Endothelial cell of umbilical vein (primary cell): ENCODE measurements at regions not wholly inside any gene's neighbourhood (a gene's known extent, or its start where the extent isn't known, plus 50 kb on each side); places are given as distances from the start of the nearest gene placed in this dataset.

ENCODE experiments used
- BruUV-seq: library from RNA; stranded (reverse); fragments of 400-500 nt; replicated peaks from 2 replicates; lab custom pipeline; 2021; lab: Mats Ljungman, UMichigan
- CTCF ChIA-PET: fragments of 300-600, 350-600 bp; sonication (Branson Sonifier 250); formaldehyde crosslinking; loops from one replicate; lab custom pipeline; 2021; ENCODE audit warnings: antibody characterized with exemption, inconsistent platforms; lab: Charles Lee
- POLR2A ChIA-PET: fragments of 300-600, 350-600 bp; sonication (Branson Sonifier 250); formaldehyde crosslinking; loops from one replicate; lab custom pipeline; 2021; ENCODE audit warnings: antibody characterized with exemption, inconsistent platforms; lab: Charles Lee
- DNase-seq: peaks from one replicate; pipeline ENCODE4 v3.0.0-alpha.2; 2011; ENCODE audit warnings: low read depth, low spot score
- FAIRE-seq: peaks from 2 replicates; lab custom pipeline; 2011; peaks lifted over from hg19 to GRCh38; lab: Jason Lieb, UNC
- H2AFZ ChIP-seq: 2 replicates; pipeline ENCODE4 v1.6.0; 2012; ENCODE audit warnings: low read depth, low read length, control low read depth, inconsistent platforms
- H3K27ac ChIP-seq: 2 replicates; pipeline ENCODE4 v1.5.1; 2011; ENCODE audit warnings: low read depth, mild to moderate bottlenecking, control low read depth, low read length, moderate library complexity; ENCODE audit not compliant: insufficient read depth
- H3K27me3 ChIP-seq, 2 experiments: 2 replicates each; pipeline versions ENCODE4 v1.6.0 to v1.6.1; 2011; ENCODE audit warnings: low read length in 2 of 2, mixed read lengths in 1 of 2; ENCODE audit not compliant: control insufficient read depth in 2 of 2, insufficient read depth in 2 of 2
- H3K36me3 ChIP-seq, 2 experiments: 2 replicates in 1 of 2; 3 replicates in 1 of 2; pipeline ENCODE4 v1.5.1; 2011; ENCODE audit warnings: low read length in 2 of 2, mild to moderate bottlenecking in 1 of 2, moderate library complexity in 1 of 2; ENCODE audit not compliant: control insufficient read depth in 2 of 2, insufficient read depth in 2 of 2; ENCODE audit errors: extremely low read depth in 1 of 2
- H3K4me1 ChIP-seq: 3 replicates; pipeline ENCODE4 v1.5.1; 2011; ENCODE audit warnings: mild to moderate bottlenecking, low read length; ENCODE audit not compliant: control insufficient read depth, insufficient read depth; ENCODE audit errors: extremely low read depth
- H3K4me2 ChIP-seq: 2 replicates; pipeline ENCODE4 v1.6.1; 2011; ENCODE audit warnings: low read length, control low read depth, mixed read lengths; ENCODE audit not compliant: insufficient read depth
- H3K4me3 ChIP-seq, 3 experiments: fragments of 200-600 bp in 1 of 3; sonication (generic), shearing (Covaris generic) in 1 of 3; replicated peaks in 1 of 3; 2 replicates each; pipeline ENCODE4 v1.5.1; 2011 to 2016; ENCODE audit warnings: control low read depth in 3 of 3, low read length in 3 of 3, mild to moderate bottlenecking in 2 of 3, inconsistent platforms in 1 of 3, low read depth in 1 of 3, moderate library complexity in 1 of 3; ENCODE audit not compliant: insufficient read depth in 1 of 3
- H3K79me2 ChIP-seq: 2 replicates; pipeline ENCODE4 v1.6.0; 2012; ENCODE audit warnings: low read length, inconsistent platforms; ENCODE audit not compliant: control insufficient read depth, insufficient read depth
- H3K9ac ChIP-seq: replicated peaks from 2 replicates; pipeline ENCODE3; 2011; ENCODE audit warnings: low read length, control low read depth; ENCODE audit not compliant: insufficient read depth; ENCODE audit errors: extremely low read depth
- H3K9me1 ChIP-seq: replicated peaks from 3 replicates; pipeline ENCODE4 v1.6.0; 2011; ENCODE audit warnings: mild to moderate bottlenecking, low read length; ENCODE audit not compliant: control insufficient read depth, insufficient read depth; ENCODE audit errors: extremely low read depth
- H3K9me3 ChIP-seq: replicated peaks from 2 replicates; pipeline ENCODE4 v1.5.1; 2012; ENCODE audit warnings: low read length, inconsistent platforms; ENCODE audit not compliant: control insufficient read depth, insufficient read depth
- H4K20me1 ChIP-seq: replicated peaks from 2 replicates; pipeline ENCODE3; 2011; ENCODE audit warnings: mild to moderate bottlenecking, low read length; ENCODE audit not compliant: control insufficient read depth, insufficient read depth; ENCODE audit errors: extremely low read depth
- CTCF ChIP-seq, 2 donors: IDR thresholded peaks; 1 replicate in 1 of 2; 2 replicates in 1 of 2; pipeline ENCODE4 v1.5.1; 2011; ENCODE audit warnings: low read length in 2 of 2, mild to moderate bottlenecking in 2 of 2, moderate library complexity in 2 of 2, control low read depth in 1 of 2, inconsistent platforms in 1 of 2, low read depth in 1 of 2; ENCODE audit not compliant: insufficient read depth in 1 of 2; ENCODE audit errors: extremely low read depth in 1 of 2
- EZH2 ChIP-seq: IDR thresholded peaks from 2 replicates; pipeline ENCODE4 v1.6.1; 2012; ENCODE audit warnings: borderline replicate concordance, low read depth, mild to moderate bottlenecking, moderate library complexity, low read length, inconsistent platforms; ENCODE audit not compliant: severe bottlenecking
- FOS ChIP-seq: IDR thresholded peaks from 2 replicates; pipeline ENCODE4 v1.6.1; 2011; ENCODE audit warnings: mild to moderate bottlenecking, low read length, moderate library complexity, borderline replicate concordance; ENCODE audit not compliant: insufficient read depth
- GATA2 ChIP-seq: IDR thresholded peaks from 2 replicates; pipeline ENCODE4 v1.7.0; 2011; ENCODE audit warnings: low read depth, mild to moderate bottlenecking, moderate library complexity, mixed read lengths, low read length; ENCODE audit not compliant: insufficient read length, insufficient read depth
- JUN ChIP-seq: IDR thresholded peaks from 2 replicates; pipeline ENCODE4 v1.6.1; 2011; ENCODE audit warnings: borderline replicate concordance, low read depth; ENCODE audit not compliant: insufficient read length, insufficient read depth
- MAX ChIP-seq: IDR thresholded peaks from 2 replicates; pipeline ENCODE4 v1.6.1; 2011; ENCODE audit not compliant: insufficient read depth, insufficient read length
- MYC ChIP-seq: IDR thresholded peaks from one replicate; pipeline ENCODE4 v1.6.1; 2011; ENCODE audit warnings: mild to moderate bottlenecking, low read depth, low read length
- POLR2A ChIP-seq: IDR thresholded peaks from 2 replicates; pipeline ENCODE4 v1.6.1; 2012; ENCODE audit warnings: low read depth, mild to moderate bottlenecking, control low read depth, low read length
- POLR2AphosphoS5 ChIP-seq: IDR thresholded peaks from 2 replicates; pipeline ENCODE4 v1.6.1; 2012; ENCODE audit warnings: low read depth, mild to moderate bottlenecking, control low read depth, low read length, moderate library complexity; ENCODE audit not compliant: insufficient read depth
- dilution Hi-C: fragments of 300-500 bp; cut with MboI; formaldehyde crosslinking; loops from one replicate; pipeline ENCODE4 v1.15.0; 2019; ENCODE audit warnings: low sequenced_read_pairs; ENCODE audit not compliant: extremely low pct_ligation_motif_present
- intact Hi-C: fragments of 100-400 bp; cut with micrococcal nuclease; formaldehyde crosslinking; loops from one replicate; pipeline ENCODE4 v1.10.0; 2022

- H4K20me1 ChIP-seq: no peaks in the 10 kb centered on the region
- H3K36me3 ChIP-seq: no peaks in the 10 kb centered on the region
- no peaks in the 10 kb centered on the region for H3K27me3 ChIP-seq
- ChIA-PET CTCF (no interaction called here), POLR2A (no interaction called here)
- no peak for DNase-seq
- H3K27ac ChIP-seq: no peak overlapping the region
- no peaks in the 10 kb centered on the region for H3K79me2 ChIP-seq
- H3K4me3 ChIP-seq: no peak overlapping the region
- TF ChIP-seq POLR2AphosphoS5 (no peak), CTCF (IDR thresholded peaks at IDR 0.05; ENCODE audit: extremely low read depth in 1 of 2, insufficient read depth in 1 of 2, low read depth in 1 of 2, low read length in 2 of 2) (no peak), JUN (no peak), FOS (no peak), MAX (no peak), GATA2 (no peak), POLR2A (no peak), EZH2 (no peak), MYC (no peak)
- no peak overlapping the region for H3K9ac ChIP-seq
- H3K9me3 ChIP-seq: no peaks in the 10 kb centered on the region
- intact Hi-C loops (no loop called here), dilution Hi-C loops (no loop called here)
- no TSS peak for BruUV-seq
- H3K4me1 ChIP-seq: no peaks in the 10 kb centered on the region
- no peak for FAIRE-seq
- H2AFZ ChIP-seq: no peak overlapping the region
- H3K9me1 ChIP-seq: no peaks in the 10 kb centered on the region
- H3K4me2 ChIP-seq: no peak overlapping the region
These were observed 79.0 kb upstream of the USP25 start for GRCh38 chr21:15650735-15651134.
